ENCODE measurements at regions not wholly inside any gene's neighbourhood (a gene's known extent, or its start where the extent isn't known, plus 50 kb on each side); places are given as distances from the start of the nearest gene placed in this dataset.
A peak's percentile ranks its signal among the peaks of the same experiment; 100 is the strongest.
"Not testable (repeated sequence)": the region's sequence is repeated elsewhere in the genome, so short reads cannot be mapped to it uniquely, and the experiment has no call there.

DNA sequence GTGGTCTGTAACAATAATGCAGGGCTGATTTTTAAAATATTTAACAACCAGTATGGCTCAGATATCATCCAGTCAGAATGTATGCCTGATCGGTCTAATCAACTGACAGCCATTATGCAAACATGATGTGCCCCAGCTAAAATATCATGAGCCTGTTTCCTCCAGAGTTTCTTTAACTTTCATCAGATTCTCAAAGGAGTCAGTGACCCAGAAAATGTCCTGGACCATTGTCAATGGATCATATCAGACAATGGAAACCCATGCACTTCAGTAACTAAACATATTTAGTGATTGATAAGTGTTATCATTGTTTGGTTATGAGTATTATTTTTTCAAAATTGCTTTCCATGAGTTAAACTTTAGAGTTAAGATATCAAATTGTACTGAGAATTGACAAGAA lies 173.5 kb downstream of the LMBRD1 start:
- DNase-seq (ENCODE audit: low read depth) = no peak

DNA sequence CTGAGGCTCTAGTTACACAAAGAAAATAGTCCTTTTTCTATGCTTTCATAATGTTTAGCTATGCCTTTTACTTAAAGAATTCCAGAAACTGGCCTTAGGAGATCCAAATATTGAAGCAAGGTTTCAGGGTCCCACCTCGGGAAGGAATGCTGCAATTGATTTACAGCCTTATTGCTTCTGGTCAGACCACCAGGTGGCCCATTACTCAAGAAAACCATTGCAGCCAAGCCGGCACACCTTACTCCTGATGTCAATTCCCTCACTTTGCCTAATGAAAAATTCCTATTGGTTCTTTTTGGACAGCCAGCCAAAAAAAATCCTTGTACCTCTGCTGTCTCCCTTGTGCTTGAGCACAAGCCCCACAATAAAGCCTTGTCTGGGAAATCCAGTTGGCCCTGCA lies 173.9 kb downstream of the LMBRD1 start:
- no peak for DNase-seq (ENCODE audit: low read depth)

DNA sequence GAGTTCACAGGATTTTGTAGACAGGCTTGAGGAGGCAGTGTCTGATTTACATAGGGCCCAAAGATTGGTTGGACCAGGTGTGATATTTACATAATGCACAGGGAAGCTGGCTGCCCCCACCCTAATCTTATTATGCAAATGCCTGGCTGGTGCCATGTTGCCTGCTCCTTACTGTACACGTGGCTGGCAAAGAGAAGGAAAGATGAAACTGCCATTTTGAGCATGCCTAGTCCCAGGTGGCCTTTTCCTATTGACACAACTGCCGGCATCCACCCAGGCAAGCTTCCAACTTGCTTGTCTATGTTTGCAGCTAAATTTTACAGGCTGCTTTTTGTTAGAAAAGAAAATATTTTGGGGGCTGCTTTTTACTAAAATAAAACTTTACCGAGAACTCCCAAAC lies 174.6 kb downstream of the LMBRD1 start:
- DNase-seq (ENCODE audit: low read depth) = no peak

DNA sequence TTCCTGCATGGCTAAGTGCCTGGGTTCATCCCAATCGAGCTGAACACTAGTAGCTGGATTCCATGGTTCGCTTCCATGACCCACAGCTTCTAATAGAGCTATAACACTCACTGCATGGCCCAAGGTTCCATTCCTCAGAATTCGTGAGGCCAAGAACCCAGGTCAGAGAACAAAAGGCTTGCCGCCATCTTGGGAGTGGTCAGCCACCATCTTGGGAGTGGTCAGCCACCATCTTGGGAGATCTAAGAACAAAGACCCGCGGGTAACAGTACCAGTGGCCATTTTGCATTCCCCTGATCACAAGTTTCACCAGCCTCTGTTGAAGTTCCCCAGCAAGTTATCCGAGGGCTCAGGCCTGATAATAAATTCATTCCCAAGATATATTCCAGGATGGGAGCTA lies 179.6 kb downstream of the LMBRD1 start:
- no peak for DNase-seq (ENCODE audit: low read depth)

DNA sequence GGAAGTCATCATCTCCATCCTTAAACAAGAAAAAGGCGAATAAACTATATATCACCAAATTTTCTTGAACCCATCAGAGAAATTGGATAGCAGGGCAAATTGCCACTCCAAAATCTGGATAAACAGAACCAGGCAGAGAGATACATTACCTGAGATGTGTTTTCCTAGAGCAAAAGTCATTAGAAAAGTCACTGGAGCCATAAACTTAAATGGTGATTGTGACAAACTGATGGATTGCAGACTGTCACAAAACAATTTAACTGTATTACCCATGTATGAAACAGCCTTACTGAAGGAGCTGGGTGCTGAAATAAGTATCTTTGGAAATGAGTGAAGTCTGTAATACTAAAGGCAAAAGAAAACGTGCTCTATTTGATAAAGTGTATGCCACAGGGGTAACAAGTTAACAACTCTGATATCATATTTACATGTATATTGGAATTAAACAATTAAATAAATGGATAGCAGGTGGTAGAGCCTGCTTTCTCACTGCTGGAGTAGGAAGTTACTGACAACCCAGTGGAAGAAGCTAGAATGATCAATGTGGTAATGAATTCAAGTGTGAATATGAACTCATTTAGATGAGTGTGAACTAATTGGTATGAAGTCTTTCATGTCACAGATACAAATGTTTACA lies 186.9 kb downstream of the LMBRD1 start:
- no peak for DNase-seq (ENCODE audit: low read depth)

DNA sequence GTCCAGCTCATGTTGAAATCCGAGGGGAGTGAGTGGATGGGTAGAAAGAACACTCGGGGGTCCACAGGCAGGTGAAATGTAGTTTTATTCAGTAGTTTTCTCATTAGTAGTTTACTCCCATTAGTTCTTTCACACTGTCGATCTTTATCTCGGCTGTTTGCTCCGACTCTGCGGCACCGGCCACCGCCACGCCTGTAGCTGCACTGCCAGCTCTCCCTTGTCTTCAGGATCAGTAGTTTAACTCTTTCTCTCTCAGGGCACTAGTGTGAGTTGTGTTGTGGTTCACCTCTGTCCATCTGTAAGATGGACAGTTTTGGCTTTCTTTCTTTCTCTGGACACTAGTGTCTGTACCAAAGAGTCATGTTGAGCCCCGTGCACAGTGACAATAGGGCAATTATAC lies 195.7 kb downstream of the LMBRD1 start:
- DNase-seq (ENCODE audit: low read depth) = no peak

DNA sequence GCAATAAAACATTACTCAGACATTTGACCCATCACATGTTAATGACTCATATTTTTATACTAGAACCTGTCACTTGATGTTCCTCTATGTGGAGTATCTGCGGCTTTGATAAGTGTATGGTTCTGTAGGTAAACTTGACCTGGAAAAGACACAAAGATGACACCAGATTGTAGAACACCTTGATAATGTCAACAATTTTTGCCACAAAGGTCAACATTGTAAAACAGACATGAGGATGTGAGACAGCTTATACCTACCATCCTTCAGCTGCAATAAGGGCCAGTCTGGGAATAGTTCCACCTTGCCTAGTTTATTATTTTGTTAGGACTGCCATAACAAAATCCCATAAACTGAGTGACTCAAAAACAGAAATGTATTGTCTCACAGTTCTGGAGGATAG lies 202.4 kb downstream of the LMBRD1 start:
- no peak for DNase-seq (ENCODE audit: low read depth)

DNA sequence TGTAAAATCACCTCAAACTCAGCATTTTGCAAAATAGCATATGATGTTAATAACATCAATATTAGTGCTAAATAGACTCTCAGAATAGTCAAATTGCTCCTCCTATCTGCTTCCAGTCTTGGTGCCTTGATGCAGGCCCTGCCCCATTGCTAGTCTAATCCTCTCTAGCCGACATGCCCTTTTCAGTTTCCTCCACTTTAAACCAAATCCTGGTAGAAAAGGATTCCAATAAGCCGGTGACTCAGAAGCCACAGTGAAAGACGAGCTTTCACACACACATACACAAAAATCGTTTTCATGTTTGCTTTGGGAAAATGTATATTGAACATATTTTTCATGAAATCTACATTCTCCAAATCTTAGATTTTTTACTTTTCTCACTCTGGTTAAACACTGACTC lies 203.1 kb downstream of the LMBRD1 start:
- DNase-seq (ENCODE audit: low read depth) = no peak

DNA sequence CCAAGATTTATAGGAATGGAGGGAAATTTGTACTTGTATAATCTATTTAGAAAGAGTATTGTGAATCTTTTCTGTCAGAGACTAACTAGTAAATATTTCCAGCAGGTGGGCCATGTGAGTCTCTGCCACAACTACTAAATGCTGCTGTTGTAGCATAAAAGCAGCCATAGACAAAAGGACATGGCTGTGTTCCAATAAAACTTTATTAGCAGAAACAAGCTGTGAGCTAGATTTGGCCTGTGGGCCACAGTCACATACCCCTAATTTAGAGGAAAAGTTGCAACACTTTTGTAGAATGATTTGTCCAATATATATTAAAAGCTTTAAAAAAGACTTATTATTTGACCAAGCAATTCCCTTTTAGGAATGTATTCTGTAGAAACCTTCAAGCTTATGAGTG lies 207.2 kb downstream of the LMBRD1 start:
- DNase-seq (ENCODE audit: low read depth) = no peak

DNA sequence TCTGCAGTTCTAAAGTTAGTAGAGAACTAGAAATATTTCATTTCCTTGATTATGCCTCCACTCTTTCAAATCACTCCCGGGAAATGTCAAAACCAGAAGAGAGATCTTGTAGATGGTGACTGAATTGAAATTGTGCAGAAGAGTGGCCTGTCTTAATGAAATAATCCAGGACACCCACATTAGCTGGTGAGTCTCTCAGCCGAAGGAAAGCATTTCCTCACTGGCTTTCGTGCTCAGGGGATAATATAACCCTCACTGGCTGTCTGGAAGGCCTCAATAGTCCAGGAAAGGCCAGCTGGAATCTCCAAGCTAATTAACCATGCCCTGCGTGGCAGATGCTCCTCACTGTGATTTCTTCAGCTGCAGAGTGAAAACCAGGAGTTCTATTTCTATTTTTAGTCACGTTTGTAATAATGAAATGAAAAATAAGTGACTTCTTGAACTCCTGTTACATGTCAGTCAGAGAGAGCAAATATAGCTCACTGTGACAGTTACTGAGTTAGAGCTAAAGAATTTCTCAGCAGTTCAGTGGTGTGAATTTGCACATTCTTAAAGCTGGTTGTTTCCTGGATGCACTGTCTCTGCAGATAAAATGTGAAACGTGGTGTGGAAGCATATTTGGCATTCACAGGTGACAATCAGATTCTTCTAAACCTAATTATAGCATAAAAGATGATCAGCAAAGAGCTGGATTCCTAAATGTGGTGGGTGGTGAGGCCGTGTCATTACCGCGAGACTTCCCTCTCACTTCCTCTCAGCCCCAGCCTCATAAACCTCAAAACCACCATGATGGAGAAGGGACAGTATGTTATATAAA lies 211.7 kb downstream of the LMBRD1 start:
- DNase-seq (ENCODE audit: low read depth) = no peak

DNA sequence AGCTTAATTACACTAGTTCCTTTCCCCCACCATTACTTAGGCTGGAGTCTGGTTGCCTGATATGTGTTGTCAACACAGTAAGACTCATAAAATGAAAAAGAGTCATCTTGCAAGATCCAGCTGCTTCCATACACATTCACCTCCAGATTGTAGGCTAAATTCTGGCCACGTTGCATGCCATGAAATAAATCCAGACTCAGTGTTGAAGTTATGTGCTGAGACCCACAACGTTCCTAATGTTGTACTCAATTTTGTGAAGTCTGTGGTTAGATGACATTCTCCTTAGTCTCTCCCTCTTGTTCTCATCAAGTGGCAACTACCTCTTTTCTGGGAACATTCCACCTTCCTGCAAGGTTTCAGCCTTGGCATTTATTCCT lies 212.3 kb downstream of the LMBRD1 start:
- peak; percentile 5 for DNase-seq (ENCODE audit: low read depth)

DNA sequence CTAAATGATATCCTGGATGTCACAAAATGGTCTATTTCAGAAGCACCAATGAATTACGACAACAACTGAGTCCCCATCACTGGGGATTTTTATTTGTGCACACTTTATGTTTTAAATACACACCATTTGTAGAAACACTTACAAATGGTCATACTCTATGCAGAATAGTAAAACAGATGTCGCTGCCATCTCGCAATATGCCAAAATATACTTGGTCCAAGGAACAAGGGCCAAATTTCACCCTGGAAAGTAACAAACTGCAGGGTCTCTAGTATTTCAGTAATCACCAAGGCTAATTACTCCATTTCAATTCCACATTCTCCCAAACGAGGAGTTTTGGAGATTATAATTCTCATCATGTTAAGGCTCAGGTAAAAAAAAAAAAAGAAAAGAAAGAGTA lies 215.2 kb downstream of the LMBRD1 start:
- no peak for DNase-seq (ENCODE audit: low read depth)

DNA sequence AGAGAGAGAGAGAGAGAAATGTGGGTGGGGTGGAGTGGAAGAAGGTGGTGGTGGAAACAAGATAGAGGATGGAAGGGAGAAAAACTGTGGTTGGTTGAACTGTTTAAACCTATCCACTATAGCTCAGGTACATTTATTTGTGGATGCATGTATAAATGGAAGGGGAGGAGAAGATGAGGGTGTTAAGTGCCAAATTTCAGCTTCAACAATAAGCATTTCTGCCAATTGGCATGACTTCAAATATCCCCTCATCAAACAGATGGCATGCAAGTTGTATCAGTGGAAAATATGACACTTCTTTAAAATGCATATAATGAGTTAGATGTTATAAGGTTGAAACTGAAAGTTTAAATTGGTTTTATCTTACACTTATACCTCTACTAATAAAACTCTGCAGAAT lies 216.1 kb downstream of the LMBRD1 start:
- DNase-seq (ENCODE audit: low read depth) = no peak

DNA sequence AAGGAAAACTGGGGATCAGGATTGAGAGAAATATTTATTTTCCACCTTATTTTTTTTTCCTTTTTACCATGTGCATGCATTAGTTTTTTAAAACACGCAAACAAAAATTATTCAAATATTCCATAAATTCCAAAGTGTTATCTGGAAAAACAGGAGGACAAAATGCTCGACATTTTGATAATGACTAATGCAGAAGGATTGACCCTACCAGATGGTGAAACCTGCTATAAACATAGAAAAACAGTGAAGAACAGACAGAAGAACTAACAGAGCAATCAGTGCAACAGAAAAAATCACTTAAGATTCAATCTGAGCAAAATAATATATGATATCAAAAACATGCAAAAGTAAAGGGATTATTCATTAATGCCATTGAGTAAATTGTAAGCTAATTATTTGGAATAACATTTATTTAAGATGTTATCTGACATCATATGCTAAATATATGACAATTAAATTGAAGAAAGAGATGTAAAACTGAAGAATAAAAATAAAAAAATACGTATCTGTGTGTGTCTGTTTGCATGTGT lies 218.4 kb downstream of the LMBRD1 start:
- no peak for DNase-seq (ENCODE audit: low read depth)

DNA sequence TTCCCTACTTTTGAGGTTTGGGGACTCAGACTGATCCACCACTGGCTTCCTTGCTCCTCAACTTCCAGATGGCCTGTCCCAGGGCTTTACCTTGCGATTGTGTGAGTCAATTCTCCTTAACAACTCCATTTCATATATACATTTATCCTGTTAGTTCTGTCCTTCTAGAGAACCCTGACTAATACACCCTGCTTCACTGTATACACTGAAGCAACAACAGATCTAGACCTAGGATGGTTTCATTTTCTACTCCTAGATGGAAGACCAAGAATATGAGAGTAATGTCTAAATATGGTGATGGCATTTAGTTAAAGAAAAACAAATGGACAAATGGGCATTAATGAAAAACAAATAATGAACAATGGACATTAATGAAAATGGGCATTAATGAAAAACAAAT lies 225.6 kb downstream of the LMBRD1 start:
- DNase-seq (ENCODE audit: low read depth) = no peak

DNA sequence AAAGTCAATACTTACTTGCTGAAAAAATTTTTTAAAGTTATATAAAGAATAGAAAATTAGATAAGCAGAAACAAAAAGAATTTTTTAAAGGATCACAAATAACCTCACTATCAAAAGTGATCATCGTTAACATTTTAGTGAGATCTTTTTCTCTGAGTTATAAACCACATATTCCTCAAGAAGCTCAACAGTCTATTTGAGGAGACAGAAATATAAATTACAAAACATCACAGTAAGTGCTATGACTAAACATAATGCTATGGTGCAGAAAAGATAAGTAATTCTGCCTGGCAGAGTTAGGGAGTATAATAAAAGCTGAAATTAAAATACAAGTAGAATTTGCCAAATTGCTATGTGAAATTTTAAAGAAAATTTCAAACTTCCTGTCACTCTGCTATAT lies 226.7 kb downstream of the LMBRD1 start:
- DNase-seq (ENCODE audit: low read depth) = peak; percentile 2

DNA sequence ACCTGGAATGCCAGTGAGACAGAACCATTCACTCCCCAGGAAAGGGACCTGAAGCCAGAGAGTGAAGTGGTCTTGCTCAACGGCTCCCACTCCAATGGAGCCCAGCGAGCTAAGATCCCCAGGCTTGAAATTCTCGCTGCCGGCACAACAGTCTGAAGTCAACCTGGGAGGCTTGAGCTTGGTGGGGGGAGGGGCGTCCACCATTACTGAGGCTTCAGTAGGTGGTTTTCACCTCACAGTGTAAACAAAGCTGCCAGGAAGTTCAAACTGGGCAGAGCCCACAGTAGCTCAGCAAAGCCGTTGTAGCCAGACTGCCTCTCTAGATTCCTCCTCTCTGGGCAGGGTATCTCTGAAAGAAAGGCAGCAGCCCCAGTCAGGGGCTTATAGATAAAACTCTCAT lies 236.2 kb downstream of the LMBRD1 start:
- not testable (repeated sequence) for DNase-seq (ENCODE audit: low read depth)

DNA sequence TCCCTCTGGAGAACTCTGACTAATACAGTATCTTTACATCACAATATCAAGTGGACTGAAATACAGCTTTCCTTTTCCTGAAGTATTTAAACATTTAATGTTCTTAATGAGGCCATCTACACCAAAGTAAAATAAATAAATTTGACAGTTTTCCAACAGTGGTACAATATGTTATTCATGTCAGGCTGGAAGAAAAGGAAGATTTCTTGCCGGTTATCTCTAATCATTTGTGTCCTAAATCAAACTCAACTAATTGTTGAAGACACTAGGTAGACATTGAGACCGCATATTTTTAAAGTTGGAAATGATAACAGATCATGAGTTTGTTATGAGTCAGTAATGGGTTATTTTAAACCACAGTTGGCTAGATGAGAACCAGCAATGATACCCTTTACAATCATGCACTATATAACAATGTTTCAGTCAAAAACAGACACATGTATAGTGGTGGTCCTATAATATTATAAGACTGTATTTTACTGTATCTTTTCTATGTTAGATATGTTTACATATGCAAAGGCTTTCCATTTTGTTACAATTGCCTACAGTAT lies 241.6 kb downstream of the LMBRD1 start:
- no peak for DNase-seq (ENCODE audit: low read depth)

DNA sequence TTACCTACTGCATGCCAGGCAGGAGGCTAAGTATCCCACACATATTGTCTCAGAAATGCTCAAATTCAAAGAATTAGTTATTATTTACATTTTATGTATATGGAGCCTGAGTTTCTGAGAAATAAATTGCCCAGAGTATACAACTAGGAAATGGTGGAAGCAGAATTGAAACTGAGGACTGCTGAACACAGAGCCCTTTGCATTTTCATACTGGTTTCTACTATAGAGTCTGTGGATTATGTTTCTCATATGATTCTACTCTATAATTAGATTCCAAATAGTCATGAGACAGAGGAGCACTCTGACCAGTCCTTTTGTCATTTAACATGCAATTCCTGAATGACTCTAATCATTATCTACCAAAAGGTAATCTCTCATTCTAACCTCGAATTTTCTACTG lies 254.3 kb downstream of the LMBRD1 start:
- DNase-seq (ENCODE audit: low read depth) = no peak

DNA sequence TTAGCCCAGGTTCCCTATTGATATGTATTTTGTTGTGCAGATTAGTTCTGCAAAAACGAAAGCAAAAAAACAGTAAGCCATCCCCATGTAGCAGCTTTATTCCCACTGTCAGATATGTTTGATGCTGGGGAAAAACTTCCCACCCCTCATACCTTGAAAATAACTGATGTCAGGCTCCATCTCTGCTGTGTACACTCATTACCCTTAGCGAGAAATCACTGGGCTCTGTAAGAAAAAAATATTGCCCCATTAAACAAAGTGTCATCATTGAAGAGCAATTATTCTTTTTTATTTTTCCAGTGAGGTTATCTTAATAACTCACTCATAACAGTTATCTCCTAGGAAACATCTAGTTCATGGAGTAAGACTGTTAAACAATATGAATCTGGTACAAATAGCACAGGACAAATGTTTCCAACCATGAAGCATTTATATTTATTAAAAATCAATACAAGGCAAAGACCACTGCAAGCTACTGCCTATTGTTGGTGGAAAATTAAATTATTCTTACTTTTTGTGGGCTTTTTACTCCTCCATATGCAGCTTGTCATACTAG lies 268.8 kb downstream of the LMBRD1 start:
- no peak for DNase-seq (ENCODE audit: low read depth)

DNA sequence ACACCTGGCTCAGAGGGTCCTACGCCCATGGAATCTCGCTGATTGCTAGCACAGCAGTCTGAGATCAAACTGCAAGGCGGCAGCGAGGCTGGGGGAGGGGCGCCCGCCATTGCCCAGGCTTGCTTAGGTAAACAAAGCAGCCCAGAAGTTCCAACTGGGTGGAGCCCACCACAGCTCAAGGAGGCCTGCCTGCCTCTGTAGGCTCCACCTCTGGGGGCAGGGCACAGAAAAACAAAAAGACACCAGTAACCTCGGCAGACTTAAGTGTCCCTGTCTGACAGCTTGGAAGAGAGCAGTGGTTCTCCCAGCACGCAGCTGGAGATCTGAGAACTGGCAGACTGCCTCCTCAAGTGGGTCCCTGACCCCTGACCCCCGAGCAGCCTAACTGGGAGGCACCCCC lies 281.3 kb downstream of the LMBRD1 start:
- DNase-seq (ENCODE audit: low read depth) = not testable (repeated sequence)

DNA sequence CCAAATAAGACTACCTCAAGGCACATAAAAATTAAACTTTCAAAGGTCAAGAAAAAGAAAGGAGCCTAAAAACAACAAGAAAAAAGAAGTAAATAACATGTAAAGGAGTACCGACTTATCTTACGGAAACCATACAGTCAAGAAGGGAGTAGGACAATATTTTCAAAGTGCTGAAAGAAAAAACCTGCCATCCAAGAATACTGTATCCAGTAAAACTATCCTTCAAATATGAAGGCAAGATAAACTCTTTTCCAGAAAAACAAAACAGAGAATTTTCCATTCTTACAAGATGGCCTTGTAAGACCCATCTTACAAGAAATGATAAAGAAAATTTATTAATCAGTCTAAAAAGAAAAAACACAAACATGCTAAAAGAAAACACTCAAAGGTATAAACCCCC lies 302.2 kb downstream of the LMBRD1 start:
- DNase-seq (ENCODE audit: low read depth) = no peak

DNA sequence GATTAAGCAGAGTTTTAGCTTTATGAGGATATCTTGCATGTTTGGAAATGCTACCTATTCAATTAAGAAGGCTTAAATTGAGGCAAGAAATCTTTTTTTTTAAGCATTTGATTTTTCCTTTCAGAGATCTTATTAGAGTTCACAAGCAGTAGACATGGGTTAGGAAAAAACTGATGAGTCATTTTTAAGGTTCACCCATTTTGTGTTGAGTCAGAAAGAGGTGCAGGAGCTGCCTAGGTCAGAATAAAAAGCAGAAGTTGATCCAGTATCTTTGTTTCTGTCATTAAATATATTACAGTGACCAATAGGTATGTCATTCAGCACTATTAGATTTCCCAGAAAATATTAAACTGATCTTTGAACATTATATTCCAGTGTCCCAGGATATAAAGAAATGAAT lies 306.8 kb downstream of the LMBRD1 start:
- DNase-seq (ENCODE audit: low read depth) = no peak
